Activated T-helper 2 cell treated with anti-CD3 and anti-CD28 coated beads, Interferon-gamma antibody, Interleukin-2, Interleukin-4, amounts not matched to agents 10 μg/mL and 5 μg/mL and 100 μg/mL, durations not matched to agents 14 hours and 24 hours and 36 hours (primary cell): ENCODE measurements at regions not wholly inside any gene's neighbourhood (a gene's known extent, or its start where the extent isn't known, plus 50 kb on each side); places are given as distances from the start of the nearest gene placed in this dataset.

ENCODE experiments used
- DNase-seq: peaks from one replicate; pipeline ENCODE4 v3.0.0; 2021; ENCODE audit warnings: low spot score
- H3K27ac Mint-ChIP-seq: one replicate; pipeline ENCODE4 v1.8.0; 2021; ENCODE audit warnings: mixed read lengths
- H3K27me3 Mint-ChIP-seq: one replicate; pipeline ENCODE4 v1.8.0; 2021; ENCODE audit warnings: low read depth, mixed read lengths
- H3K36me3 Mint-ChIP-seq: one replicate; pipeline ENCODE4 v1.8.0; 2021; ENCODE audit warnings: low read depth, mixed read lengths
- H3K4me1 Mint-ChIP-seq: one replicate; pipeline ENCODE4 v1.8.0; 2021; ENCODE audit warnings: low read depth, mixed read lengths
- H3K4me3 Mint-ChIP-seq: one replicate; pipeline ENCODE4 v1.8.0; 2021; ENCODE audit warnings: low read depth, mild to moderate bottlenecking, moderate library complexity, mixed read lengths
- H3K9me3 Mint-ChIP-seq: one replicate; pipeline ENCODE4 v1.8.0; 2021; ENCODE audit warnings: mixed read lengths
- intact Hi-C: fragments of 100-400 bp; cut with micrococcal nuclease; formaldehyde crosslinking; loops from one replicate; pipeline ENCODE4 v1.15.1; 2023

DNA sequence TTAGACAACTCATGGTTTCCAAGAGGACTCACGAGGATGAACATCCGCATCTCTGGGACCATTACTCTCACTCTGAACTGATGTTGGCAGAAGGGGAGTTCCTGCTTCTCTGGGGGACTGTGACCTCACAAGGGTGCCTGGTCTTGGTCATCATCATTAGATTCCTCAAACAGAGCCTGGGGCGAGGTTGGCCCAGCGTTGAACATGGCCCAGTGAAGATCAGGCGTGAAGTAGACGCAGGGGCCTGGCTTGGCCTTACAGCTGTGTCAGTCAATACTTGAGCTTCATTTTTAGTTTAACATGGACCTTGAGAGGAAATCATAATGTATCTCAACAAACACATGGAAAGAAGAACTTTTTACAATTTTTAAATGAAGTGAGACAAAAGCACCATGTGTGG lies 617.1 kb downstream of the BRD1 start:
- Mint-ChIP-seq H3K9me3 (no peaks in the 10 kb centered on the region), H3K36me3 (no peaks in the 10 kb centered on the region), H3K4me1 (no peaks in the 10 kb centered on the region), H3K4me3 (no peak overlapping the region), H3K27ac (no peak overlapping the region), H3K27me3 (no peaks in the 10 kb centered on the region)
- DNase-seq, result no peak
- intact Hi-C loops, result no loop called here

DNA sequence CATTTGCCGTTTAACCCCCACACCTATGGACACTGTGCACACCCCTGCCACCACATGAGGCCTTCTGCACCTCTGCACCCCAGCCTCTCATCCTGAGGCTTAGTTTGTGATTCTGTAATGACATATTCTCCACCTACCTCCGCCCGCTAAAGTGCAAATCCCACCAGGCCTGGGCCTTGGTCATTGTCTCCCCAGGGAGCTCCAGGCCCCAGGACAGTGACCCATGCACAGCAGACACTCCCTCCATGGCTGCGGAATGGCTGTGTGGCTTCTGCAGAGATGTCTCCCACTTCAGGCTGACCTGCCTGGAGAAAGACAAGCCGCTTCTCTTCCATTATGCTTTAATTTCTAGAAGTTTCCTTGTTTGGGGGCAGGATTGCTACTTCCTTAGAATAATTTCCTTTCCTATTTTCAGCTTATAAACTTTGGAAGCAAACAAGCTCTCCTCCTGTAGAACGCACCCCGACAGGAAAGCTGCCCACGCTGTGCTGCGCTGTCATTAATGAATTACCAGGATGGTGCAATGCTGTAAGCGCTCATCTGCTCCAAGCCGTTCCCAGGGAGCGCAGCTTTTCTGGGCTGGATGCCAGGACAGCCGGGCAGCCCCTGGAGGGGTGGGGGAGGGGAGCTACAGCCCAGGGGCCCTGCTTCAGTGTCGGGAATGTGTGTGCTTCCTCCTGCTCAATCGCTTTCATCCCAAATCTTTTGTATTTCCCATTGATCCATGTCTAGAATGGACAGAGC lies 618.0 kb downstream of the BRD1 start:
- H3K4me1 Mint-ChIP-seq, result no peaks in the 10 kb centered on the region
- intact Hi-C loops, result no loop called here
- no peak for DNase-seq
- H3K4me3 Mint-ChIP-seq, result no peak overlapping the region
- H3K27me3 Mint-ChIP-seq, result no peaks in the 10 kb centered on the region
- no peaks in the 10 kb centered on the region for H3K9me3 Mint-ChIP-seq
- H3K36me3 Mint-ChIP-seq, result no peaks in the 10 kb centered on the region
- no peak overlapping the region for H3K27ac Mint-ChIP-seq

DNA sequence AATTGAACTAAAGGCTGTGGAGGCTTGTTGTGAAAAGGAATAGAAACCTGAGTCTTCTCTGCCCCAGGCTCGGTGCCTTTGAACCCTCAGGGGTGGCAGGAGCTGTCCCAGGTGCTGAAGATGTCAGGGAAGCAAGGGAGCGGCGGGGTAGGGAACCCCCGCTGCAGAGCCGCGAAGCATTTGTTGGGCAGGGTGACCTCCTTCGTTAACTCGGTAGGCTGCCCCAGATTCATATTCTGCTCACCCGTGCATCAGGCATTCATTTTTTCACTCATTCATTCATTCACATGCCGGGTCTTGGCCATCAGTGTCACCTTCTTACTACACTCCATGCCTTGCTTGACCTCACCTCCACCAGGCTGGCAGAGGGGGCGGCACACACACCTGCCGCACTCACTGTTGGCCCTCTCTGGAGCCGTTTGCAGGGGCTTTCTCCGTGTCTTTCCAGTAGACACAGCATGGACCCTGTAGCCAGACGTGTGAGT lies 618.9 kb downstream of the BRD1 start:
- no peak for DNase-seq
- H3K27me3 Mint-ChIP-seq, result no peaks in the 10 kb centered on the region
- H3K27ac Mint-ChIP-seq, result no peak overlapping the region
- H3K36me3 Mint-ChIP-seq, result no peaks in the 10 kb centered on the region
- no peaks in the 10 kb centered on the region for H3K4me1 Mint-ChIP-seq
- no peaks in the 10 kb centered on the region for H3K9me3 Mint-ChIP-seq
- H3K4me3 Mint-ChIP-seq, result no peak overlapping the region
- intact Hi-C loops, result no loop called here

GRCh38 chr22:49208004-49208402 lies 619.7 kb downstream of the BRD1 start:
- DNase-seq, result no peak
- Mint-ChIP-seq H3K4me1 (no peaks in the 10 kb centered on the region), H3K9me3 (no peaks in the 10 kb centered on the region), H3K36me3 (no peaks in the 10 kb centered on the region), H3K4me3 (no peak overlapping the region), H3K27ac (no peak overlapping the region), H3K27me3 (no peaks in the 10 kb centered on the region)
- intact Hi-C loops, result no loop called here

DNA sequence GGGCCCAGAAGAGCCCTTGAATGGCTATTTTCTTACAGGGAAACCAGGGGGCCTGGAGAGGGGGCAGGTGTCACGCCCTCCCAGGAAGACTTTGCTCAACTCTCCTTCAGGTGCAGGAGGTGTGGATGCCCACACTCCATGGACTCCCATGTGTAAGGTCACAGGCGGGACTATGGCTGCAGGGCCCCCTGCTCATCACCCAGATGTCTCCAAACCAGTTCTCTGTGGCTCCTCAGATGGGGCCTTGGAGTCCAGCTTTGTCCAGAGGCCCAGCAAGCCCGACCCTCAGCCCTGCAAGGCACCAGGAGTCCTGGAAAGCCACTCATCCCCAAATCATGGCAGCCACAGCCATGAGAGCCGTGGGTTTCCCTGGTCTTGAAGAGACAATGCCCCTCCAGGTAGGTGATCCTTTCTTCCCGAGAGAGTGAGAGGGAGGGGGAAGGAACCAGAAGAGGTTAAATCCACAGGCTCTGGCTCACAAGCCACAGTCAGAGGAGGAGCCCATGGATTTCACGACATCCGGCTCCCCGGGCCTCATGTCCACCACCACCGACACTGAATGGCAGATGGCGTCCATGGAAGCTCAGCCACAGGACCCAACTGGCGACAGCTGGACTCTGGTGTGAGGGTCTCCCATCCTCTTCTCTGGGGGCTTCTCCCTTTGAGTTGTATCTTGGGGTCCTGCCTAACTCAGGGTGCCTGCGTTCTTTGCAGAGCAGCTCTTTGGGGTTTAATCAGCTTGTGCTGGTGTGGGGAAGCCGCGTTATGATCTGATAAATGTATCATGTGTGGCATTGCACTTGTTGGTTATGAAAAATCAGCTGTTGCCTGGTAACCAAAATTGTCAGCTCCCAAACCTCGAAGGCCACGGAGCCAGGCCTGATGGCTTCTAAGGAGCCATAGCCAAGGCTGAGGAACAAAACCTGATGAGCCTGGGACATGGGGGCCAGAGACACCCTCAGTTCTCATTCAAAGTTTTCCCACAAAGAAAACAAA lies 620.4 kb downstream of the BRD1 start:
- no peak overlapping the region for H3K4me3 Mint-ChIP-seq
- H3K36me3 Mint-ChIP-seq, result no peaks in the 10 kb centered on the region
- H3K27ac Mint-ChIP-seq, result no peak overlapping the region
- no peaks in the 10 kb centered on the region for H3K9me3 Mint-ChIP-seq
- DNase-seq, result no peak
- intact Hi-C loops, result no loop called here
- H3K4me1 Mint-ChIP-seq, result no peaks in the 10 kb centered on the region
- H3K27me3 Mint-ChIP-seq, result no peaks in the 10 kb centered on the region

DNA sequence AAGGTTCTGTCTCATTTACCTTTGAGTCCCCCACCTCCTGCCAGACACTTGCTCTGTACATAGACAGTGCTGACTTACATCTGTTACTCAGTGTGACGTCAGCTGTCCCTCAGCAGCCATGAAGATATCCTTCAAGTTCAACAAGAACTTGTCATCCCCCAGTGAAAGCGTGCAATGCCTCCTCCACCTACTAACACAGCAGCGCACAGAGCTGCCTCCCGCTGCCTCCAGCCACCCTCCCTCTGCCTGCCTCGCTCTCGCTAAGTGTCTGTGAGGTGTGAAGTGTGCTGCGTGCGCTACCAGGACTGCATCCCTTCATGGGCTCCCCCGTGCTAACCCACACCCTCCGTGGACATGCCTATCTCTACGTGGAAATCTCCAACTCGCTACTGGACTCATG lies 621.4 kb downstream of the BRD1 start:
- intact Hi-C loops, result no loop called here
- Mint-ChIP-seq H3K9me3 (no peaks in the 10 kb centered on the region), H3K4me1 (no peaks in the 10 kb centered on the region), H3K4me3 (no peak overlapping the region), H3K27me3 (no peaks in the 10 kb centered on the region), H3K27ac (no peak overlapping the region), H3K36me3 (no peaks in the 10 kb centered on the region)
- no peak for DNase-seq

- Mint-ChIP-seq H3K4me3 (no peak overlapping the region), H3K36me3 (no peaks in the 10 kb centered on the region), H3K27ac (no peak overlapping the region), H3K27me3 (no peaks in the 10 kb centered on the region), H3K9me3 (no peaks in the 10 kb centered on the region), H3K4me1 (no peaks in the 10 kb centered on the region)
- no peak for DNase-seq
- intact Hi-C loops, result no loop called here
Observed at GRCh38 chr22:49205483-49205800, 622.2 kb downstream of the BRD1 start.

DNA sequence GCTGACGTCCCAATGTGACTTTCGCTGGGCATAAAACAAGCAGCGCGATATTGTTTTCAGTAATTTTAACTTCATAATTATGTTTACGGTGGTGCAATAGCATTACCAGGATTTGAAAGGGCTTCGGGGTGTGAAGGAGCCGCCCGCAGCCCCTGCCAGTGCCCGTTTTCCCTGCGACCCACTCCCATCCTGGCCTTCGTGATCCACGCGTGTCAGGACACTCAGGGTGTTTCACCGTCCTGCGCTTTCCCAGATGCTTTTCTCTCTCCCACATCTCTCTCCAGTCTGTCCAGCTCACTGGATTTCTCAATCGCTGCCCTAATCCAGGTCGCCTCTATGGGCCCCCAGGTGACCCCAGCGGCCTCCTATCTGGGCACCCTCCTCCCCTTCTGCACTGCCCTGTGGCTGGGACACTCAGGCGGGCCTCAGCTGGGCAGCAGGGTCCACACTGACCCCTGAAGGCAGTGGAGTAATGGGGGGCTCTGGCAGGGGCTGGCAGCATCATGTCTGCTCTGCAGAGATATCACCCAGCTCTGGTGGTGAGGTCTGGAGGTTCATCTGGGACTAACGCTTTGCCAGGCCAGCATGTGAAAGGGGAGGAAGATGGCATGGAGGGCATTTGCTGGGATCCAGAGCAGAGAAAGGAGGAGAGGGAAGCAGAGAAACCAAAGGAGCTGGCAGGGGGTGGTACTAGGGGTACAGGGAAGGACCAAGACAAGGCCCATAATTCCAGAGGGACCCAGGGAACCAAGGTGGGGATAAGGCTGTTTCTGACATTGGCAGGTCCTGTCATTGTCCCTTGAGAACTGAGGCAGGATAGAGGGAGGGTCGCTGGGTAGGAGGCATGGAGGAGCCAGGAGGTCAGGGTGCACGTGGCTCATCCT lies 622.8 kb downstream of the BRD1 start:
- Mint-ChIP-seq H3K36me3 (no peaks in the 10 kb centered on the region), H3K27ac (no peak overlapping the region), H3K27me3 (no peaks in the 10 kb centered on the region), H3K9me3 (no peaks in the 10 kb centered on the region), H3K4me3 (no peak overlapping the region), H3K4me1 (no peaks in the 10 kb centered on the region)
- intact Hi-C loops, result no loop called here
- DNase-seq, result no peak

DNA sequence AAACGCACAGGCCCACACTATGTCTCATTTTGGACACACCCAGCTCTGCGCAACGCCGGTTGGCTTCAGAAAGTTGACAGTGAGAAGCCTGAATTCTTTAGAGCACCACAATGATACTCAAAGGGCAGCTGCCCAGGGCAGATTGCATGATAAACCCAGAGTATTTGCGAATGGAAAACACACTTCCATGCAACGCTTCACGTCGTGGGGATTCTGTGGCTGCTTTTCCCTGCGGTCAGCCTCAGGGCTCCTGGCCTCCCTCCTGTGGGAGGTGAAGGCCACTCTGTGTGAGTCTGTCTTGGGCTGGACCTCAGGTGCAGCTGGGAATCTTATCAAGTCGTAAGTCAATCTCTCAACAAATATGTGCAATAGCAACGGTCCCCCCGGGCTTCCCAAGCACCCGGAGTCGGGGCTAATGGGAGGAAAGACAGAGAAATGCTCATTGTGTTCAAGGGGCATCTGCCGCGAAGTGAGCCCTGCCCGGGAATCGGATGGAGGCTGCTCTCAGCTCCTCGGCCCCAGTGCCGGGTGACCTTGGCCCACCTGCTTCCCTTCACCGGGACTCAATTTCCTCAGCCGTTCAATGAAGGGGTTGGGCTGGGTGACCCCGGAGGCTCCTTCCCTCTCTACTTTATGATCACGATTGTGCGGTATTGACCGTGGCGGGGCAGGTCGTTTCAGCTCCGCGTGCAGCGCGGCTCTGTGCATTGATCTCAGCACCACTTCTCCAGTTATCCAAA lies 623.6 kb downstream of the BRD1 start:
- H3K4me1 Mint-ChIP-seq, result no peaks in the 10 kb centered on the region
- intact Hi-C loops, result no loop called here
- no peaks in the 10 kb centered on the region for H3K27me3 Mint-ChIP-seq
- no peak for DNase-seq
- H3K4me3 Mint-ChIP-seq, result no peak overlapping the region
- no peak overlapping the region for H3K27ac Mint-ChIP-seq
- H3K9me3 Mint-ChIP-seq, result no peaks in the 10 kb centered on the region
- H3K36me3 Mint-ChIP-seq, result no peaks in the 10 kb centered on the region

- Mint-ChIP-seq H3K9me3 (no peaks in the 10 kb centered on the region), H3K4me3 (no peak overlapping the region), H3K27ac (no peak overlapping the region), H3K27me3 (no peaks in the 10 kb centered on the region), H3K36me3 (no peaks in the 10 kb centered on the region), H3K4me1 (no peaks in the 10 kb centered on the region)
- intact Hi-C loops, result no loop called here
- DNase-seq, result no peak
Observed at GRCh38 chr22:49203091-49203858, 624.4 kb downstream of the BRD1 start.

DNA sequence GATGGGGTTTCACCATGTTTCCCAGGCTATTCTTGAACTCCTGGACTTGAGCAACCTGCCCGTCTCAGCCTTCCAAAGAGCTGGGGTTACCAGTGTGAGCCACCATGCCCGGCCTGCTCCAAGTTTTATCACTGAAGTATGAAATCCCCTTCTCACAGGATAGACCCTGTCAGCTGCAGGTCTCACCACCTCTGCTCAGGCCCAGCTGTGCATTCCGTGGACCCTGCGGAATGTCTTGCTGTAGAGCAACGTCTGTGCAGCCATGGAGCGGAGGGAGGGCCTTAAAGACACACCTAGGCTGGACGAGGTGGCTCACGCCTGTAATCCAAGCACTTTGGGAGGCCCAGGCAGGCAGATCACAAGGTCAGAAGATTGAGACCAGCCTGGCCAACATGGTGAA lies 625.4 kb downstream of the BRD1 start:
- Mint-ChIP-seq H3K27me3 (no peaks in the 10 kb centered on the region), H3K27ac (no peak overlapping the region), H3K36me3 (no peaks in the 10 kb centered on the region), H3K9me3 (no peaks in the 10 kb centered on the region), H3K4me1 (no peaks in the 10 kb centered on the region), H3K4me3 (no peak overlapping the region)
- no peak for DNase-seq
- intact Hi-C loops, result no loop called here
